A673 (cell line): ENCODE measurements at regions not wholly inside any gene's neighbourhood (a gene's known extent, or its start where the extent isn't known, plus 50 kb on each side); places are given as distances from the start of the nearest gene placed in this dataset.

Source experiments
- CTCF ChIP-seq: fragments of 300-800, 200-600 bp; sonication (generic); conservative IDR thresholded peaks from 2 replicates; pipeline ENCODE4 v1.5.1; 2017; ENCODE audit warnings: low read depth, mild to moderate bottlenecking, antibody characterized with exemption, low read length, moderate library complexity, mixed read lengths
- EZH2 ChIP-seq: fragments of 200-600 bp; sonication (generic); IDR thresholded peaks from 2 replicates; pipeline ENCODE4 v1.6.1; 2017; ENCODE audit warnings: borderline replicate concordance, low read depth, mild to moderate bottlenecking, mixed read lengths, antibody characterized with exemption, low read length; ENCODE audit not compliant: poor library complexity, severe bottlenecking

GRCh38 chr17:79388556-79389295 is 222.1 kb downstream of the RBFOX3 start:
- TF ChIP-seq CTCF (peak; percentile 76), EZH2 (no peak)
